ENCODE measurements at regions not wholly inside any gene's neighbourhood (a gene's known extent, or its start where the extent isn't known, plus 50 kb on each side); places are given as distances from the start of the nearest gene placed in this dataset.

GRCh38 chr9:88916894-88917293, 74.4 kb upstream of the S1PR3 start:
- TF ChIP-seq HDAC2 (CRISPR knock-in tag; IDR thresholded peaks at IDR 0.05) (no peak), BHLHE40 (IDR thresholded peaks at IDR 0.05; ENCODE audit: low read length) (no peak), SIN3A (IDR thresholded peaks at IDR 0.05; ENCODE audit: borderline replicate concordance, low read depth, low read length) (no peak), CTCF (CRISPR knock-in tag; IDR thresholded peaks at IDR 0.05) (no peak), SMARCE1 (IDR thresholded peaks at IDR 0.05; ENCODE audit: borderline replicate concordance) (no peak), CBX5 (CRISPR knock-in tag; IDR thresholded peaks at IDR 0.05; ENCODE audit: borderline replicate concordance) (no peak), HOXA7 (CRISPR knock-in tag; IDR thresholded peaks at IDR 0.05) (no peak), ZNF207 (IDR thresholded peaks at IDR 0.05; ENCODE audit: borderline replicate concordance) (no peak)
